ENCODE measurements at regions not wholly inside any gene's neighbourhood (a gene's known extent, or its start where the extent isn't known, plus 50 kb on each side); places are given as distances from the start of the nearest gene placed in this dataset.

DNA sequence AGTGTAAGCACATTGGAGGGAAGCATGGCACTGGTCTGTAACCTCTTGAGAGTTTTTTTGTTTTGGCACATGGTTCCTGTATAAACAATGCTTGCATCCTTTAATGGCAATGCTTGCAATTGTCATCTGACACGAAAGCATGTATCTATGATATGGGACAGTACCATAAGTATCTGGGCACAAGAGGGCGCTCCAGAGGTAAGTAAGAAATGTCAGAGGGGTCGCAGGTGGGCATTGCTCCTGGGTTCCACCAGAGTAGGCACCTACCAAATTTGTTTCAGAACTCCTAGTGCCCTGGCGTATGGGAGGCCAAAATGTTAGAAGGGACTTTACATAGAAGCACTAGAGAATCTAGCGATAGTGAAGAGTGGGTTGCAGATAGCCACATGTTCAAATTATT lies 58.7 kb upstream of the BCHE start:
- Histone ChIP-seq H3K27ac (ENCODE audit: low read length) (no peak overlapping the region), H3K9me3 (replicated peaks; ENCODE audit: control insufficient read depth, low read depth, low read length) (no peaks in the 10 kb centered on the region), H3K36me3 (ENCODE audit: control insufficient read depth, insufficient read depth, low read length) (no peaks in the 10 kb centered on the region), H3K4me1 (ENCODE audit: control insufficient read depth, insufficient read depth, low read length) (no peaks in the 10 kb centered on the region), H3K27me3 (ENCODE audit: control insufficient read depth, insufficient read depth, low read length) (no peaks in the 10 kb centered on the region), H3K4me3 (ENCODE audit: low read length) (no peak overlapping the region)
- no peak for DNase-seq
- WGBS (ENCODE audit: insufficient coverage): 34% methylated on average over 3 of the region's 5 CpGs

DNA sequence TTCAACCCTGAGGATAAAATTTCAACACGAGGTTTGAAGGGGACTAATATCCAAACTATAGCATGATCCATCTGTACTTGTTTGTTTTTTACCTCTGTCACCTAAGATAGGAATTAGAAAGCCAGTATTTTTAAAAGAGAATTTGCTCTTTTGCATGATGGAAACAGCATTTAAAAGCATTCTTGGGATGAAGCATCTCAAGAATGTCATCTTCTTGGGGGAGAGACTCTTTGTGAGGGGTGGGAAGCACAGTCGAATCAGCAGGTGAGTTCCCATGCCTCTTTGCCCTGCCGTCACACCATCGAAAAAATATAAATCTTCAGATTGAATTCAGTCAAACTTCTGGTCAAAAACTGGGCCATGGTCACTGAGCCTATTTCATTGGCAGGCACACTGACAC lies 55.3 kb upstream of the BCHE start:
- H3K9me3 ChIP-seq (replicated peaks; ENCODE audit: control insufficient read depth, low read depth, low read length): no peaks in the 10 kb centered on the region
- WGBS (ENCODE audit: insufficient coverage): 68% methylated on average over 3 of the region's 4 CpGs
- no peaks in the 10 kb centered on the region for H3K27me3 ChIP-seq (ENCODE audit: control insufficient read depth, insufficient read depth, low read length)
- no peaks in the 10 kb centered on the region for H3K4me1 ChIP-seq (ENCODE audit: control insufficient read depth, insufficient read depth, low read length)
- H3K27ac ChIP-seq (ENCODE audit: low read length): no peak overlapping the region
- H3K36me3 ChIP-seq (ENCODE audit: control insufficient read depth, insufficient read depth, low read length): no peaks in the 10 kb centered on the region
- no peak overlapping the region for H3K4me3 ChIP-seq (ENCODE audit: low read length)
- DNase-seq: no peak

All from muscle of leg (tissue), 3 donors.